GM18858 (cell line): ENCODE measurements at regions not wholly inside any gene's neighbourhood (a gene's known extent, or its start where the extent isn't known, plus 50 kb on each side); places are given as distances from the start of the nearest gene placed in this dataset.
A peak's percentile ranks its signal among the peaks of the same experiment; 100 is the strongest.

Experiments used
- ATAC-seq: cut with Tn5 transposase; IDR thresholded peaks from one replicate; pipeline ENCODE4 v1.9.1; 2021; ENCODE audit not compliant: unreplicated experiment

DNA sequence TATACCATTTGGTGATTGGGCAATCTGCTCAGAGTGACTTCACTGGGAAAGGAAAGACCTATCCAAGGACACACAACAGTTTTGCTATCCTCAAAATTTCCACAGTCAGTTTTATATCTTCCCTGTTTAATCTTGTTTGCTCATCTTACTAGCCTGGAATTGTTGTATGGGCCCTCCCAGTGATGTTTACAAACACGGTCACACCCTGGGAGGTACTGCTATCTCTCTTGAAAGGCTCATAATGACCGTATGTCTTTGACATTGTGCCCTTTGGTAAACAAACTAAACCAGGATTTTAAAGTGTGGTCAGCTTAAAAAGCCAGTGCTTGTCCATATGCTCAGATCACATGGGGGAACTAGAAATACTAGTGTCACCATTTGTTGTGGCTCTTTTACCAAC, 277.0 kb downstream of the CDH2 start:
- ATAC-seq, result no peak

DNA sequence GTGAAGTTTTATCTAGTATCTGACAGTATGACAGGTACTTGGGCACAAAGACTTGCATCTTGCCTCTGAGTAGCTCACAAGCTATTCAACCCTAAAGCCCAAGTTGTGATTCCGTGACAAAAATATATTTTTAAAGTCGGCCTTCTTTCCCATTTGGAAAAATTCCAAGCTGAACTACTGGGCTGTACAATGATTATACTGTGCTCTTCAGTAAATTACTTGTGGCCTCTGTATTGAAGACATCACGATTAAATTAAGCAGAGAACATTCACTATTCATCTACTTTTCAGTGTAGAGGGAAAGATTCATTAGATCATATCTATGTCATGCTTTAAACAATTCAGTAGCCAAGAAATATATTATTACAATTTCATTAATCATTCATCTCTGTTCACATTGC, 282.2 kb downstream of the CDH2 start:
- ATAC-seq, result no peak

DNA sequence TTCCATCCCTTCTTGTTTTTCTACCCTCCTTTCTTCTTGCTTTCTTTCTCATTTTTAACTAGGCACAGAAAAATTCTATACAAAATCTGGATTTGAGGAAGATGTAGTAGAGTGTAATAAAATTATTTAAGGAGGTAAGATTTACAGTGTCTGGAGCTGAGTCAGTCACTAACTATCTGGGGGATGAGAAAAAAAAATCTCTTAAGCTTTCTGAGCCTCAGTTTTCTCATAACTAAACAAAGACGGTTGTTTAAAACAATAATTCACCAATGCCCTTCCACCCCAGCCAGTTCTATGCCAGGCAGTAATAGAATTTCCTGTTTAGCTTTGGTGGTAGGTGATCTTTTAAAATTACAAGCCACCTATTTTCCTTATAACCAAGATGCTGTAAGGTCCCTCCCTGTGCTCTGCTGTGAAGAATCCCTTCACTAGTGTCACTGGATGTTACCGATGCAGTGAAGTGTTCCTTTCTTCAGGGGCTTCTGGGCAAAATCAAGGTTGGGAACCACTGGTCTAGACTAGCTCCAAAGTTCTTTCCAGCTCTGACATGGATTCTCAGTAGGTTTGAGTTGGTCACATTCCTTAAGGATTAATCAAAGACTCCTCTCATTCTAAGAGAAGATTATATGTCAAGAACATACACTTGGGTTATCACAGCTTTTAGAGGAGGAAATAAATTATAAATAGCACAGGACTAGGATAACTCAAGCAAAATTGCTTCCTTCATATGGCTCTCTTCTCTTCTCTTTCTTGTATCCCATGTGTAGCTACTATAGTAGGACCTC, 289.0 kb downstream of the CDH2 start:
- ATAC-seq, result no peak

DNA sequence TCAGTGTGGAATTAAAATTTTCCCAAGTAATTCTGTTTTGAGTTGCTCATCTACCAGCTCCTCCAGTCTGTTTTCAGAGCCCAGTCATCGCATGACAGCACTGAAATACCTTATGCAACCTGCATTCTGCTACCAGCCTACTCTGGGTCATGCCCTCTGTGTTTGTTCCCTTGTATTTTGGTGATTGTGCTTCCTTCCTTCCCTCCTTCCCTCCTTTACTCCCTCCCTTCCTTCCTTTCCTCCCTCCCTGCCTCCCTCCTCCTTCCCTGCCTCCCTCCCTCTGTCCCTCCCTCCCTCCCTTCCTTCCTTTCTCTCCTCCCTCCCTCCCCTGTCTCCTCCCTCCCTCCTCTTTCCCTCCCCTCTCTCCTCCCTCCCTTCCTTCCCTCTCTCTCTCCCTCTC, 289.6 kb downstream of the CDH2 start:
- ATAC-seq, result no peak

DNA sequence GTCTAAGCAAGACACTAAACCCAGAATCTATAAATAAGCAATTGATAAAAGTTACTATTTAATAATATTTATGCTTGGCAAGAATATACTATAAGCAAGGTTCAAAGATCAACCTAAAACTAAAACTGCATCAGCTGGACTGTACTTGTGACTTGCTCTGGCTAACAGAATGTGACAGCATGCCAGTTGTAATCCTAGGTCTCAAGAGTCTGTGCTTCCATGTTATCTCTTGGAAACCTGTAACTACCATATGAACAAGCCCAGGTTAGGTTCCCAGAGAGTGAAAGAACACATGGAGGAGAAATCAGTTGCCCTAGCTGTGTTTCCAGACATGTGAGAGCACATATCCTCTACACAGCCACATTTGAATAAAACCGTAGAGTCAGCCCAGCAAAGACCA, 297.4 kb downstream of the CDH2 start:
- ATAC-seq, result no peak

DNA sequence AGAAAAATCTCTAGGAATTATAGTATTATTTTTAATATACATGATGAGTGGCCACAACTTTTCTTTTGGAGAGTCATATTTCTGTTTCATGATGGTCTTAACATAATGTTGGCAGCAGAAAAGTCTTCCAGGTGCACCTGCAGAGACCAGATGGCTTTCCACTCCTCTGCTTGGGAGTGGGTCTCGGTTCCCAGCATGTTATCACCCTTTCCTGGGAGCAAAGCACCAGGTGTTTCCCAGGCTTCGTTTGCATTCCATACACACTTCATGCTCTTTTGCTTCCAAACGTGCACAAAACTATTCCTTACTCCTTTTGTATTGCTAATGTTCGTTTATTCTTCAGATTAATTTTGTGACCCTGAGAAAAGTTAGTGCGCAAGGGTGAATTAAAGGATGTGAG, 305.2 kb downstream of the CDH2 start:
- no peak for ATAC-seq

DNA sequence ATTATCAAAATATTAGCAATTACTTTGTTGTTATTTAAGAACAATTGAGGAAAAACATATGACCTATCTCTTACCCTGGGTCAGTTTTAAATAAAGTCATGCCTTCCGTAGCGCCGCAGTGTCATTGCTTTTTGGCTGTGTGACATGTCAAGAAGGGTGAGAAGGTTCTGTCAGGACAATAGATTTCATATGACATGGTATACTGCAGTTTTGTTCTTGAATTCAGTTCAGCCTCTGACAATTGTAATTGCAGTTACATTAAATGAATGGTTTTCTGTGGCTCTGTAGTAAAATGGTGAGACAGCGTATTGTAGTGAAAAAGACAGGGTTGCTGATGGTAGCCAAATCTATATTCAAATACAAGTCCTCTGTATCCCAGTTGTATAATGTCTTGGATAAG, 307.2 kb downstream of the CDH2 start:
- ATAC-seq, result no peak

DNA sequence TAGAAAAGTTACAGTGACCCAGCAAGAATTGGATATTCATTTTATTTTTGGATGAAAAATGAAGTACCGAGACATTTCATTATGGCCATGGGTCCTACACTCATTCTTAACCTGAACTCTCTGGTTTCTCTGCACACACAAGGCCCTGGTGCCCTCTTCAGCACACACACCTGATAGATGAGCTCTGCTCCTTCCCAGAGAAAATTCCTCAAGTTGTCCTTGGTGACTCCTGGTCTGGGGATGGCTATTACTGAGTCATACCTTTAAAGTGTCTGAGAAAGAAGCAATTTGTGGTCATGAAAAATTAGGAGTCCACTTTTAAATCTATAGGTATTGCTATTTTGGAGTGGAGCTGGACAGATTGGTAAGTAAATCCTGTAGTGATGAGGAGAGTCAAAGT, 311.5 kb downstream of the CDH2 start:
- ATAC-seq, result no peak

DNA sequence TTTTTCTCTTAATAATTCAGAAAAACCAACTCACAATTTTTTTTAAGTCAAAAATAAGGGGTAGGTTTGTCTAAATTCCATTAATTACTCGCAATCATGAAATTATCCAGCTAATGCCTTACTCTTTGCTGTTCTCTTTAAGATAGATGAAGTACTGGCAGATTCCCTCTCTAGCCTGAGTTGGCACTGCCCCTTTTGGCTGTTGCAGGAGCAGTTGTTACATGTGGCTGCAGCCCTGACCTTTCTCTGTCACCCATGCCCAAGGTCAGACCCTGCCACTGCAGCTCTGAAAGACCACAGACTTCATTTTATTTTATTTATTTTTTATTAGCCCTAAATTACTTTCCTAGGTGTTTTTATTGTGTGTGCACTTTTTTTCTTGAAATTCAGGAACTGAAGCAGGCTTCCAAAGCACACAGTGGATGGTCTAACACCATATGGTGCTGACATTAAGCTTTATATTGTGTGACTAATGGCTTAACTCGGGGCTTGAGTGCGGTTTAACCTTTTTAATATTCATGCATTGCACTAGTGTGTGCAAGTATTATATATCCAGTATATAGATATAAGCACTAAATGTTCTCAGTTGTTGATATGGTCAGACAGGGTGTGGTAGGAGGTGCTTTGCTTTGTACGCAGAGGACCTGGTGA, 313.0 kb downstream of the CDH2 start:
- ATAC-seq, result no peak

DNA sequence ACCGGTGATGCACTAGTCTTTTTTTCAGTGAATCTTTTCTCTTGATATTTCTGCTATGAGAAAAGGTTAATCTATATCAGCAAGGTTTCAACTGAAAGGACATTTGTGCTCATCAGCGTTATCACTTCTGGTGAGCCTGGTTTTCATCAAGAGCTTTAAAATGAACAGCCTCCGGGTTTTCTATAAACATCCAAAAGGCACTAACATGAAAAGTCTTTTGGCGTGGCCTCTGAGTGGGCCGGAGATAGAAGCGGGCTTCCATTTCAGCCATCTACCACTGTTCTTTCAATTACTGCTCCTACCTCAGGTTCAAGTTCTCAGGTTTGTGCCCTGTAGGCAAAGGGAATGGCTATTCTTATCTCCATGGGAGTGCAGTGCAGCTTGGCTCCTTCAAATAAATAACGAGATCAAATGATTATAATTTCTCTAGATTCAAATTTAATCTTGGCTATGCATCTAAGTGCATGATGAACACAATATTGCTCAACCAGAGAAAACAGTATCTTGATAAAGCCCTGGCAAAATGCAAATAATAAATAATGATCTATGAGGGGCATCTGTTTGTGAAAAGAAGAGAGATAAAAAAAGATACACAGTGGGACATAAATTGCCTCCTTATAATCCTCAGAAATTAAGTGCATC, 314.8 kb downstream of the CDH2 start:
- ATAC-seq, result no peak

DNA sequence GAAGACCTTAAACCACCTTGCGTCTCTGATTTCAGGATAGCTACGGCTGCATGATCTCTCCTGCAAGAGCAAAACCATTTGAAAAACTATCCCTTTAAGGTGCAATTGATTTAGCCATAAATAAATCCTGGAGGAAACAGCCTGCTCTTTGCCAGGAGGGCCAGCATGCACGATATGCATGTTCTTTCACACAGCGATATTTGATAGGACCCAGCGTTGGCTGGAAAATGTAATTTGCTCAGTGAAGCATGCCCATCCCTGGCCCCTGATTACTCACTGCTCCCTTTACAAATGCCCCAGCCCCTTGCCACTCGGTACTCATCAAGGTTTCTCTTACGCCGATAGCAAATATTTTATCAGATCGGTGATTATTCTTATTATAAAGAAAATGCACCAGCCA, 315.4 kb downstream of the CDH2 start:
- ATAC-seq, result no peak

DNA sequence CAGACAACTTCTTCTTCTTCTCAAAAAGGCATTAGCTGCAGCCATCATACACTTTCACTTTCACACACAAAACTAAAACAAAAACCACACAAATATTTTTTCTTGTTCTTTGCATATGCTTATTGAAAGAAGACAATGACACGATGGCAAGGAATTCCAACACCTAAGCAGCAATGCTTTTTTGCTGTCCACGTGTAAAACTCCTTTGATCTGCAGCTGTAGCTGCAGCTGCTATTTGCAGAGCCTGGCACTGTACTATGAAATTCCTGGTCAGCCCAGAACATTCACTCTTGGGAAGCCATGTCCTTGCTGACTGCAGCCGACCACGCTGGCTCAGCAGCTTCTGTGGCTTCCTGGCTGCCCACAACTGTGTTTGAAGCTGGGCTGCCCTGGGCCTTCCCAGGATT, 316.2 kb downstream of the CDH2 start:
- ATAC-seq, result no peak

DNA sequence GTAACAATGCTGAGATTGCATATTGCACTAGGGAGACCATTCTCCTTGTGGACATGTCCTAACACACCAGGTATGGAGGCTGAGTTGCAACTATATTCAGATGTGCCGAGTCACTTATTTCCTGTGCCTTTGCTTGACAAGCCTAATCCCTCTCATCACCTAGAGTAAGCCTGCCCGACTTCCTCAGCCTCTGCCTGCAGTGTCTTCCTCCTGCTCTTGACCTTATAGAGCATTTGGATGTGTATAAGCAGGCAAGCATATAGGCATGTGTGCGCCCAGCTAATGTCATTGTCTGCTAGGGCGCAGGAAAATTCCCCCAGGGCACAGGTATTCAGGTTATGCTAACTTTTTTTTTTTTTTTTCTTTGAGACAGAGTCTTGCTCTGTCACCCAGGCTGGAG, 316.9 kb downstream of the CDH2 start:
- ATAC-seq, result no peak

DNA sequence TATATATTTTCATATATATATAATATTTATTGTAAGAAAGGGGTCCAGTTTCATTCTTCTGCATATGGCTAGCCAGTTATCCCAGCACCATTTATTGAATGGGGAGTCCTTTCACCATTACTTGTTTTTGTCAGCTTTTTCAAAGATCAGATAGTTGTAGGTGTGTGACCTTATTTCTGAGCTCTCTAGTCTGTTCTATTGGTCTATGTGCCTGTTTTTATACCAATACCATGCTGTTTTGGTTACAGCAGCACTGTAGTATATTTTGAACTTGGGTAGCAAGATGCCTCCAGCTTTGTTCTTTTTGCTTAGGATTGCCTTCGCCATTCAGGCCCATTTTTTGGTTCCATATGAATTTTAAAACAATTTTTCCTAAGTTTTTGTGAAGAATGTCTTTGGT, 320.1 kb downstream of the CDH2 start:
- no peak for ATAC-seq

DNA sequence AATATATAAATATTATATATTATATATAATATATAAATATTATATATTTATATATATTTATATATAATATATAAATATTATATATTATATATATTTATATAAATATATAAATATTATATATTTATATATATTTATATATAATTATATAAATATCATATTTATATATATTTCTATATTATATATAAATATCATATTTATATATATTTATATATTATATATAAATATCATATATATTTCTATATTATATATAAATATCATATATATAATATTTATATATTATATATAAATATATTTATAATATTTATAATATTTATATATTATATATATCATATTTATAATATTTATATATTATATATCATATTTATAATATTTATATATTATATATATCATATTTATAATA, 321.4 kb downstream of the CDH2 start:
- no peak for ATAC-seq

DNA sequence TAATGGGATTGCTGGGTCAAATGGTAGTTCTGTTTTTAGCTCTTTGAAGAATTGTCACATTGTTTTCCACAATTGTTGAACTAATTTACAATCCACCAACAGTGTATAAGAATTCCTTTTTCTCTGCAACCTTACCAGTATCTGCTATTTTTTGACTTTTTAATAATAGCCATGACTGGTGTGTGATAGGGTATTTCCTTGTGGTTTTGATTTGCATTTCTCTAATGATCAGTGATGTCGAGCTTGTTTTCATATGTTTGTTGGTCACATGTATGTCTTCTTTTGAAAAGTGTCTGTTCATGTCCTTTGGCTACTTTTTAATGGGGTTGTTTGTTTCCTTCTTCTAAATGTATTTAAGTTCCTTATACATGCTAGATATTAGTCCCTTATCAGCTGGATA, 322.3 kb downstream of the CDH2 start:
- ATAC-seq, result peak; percentile 46

DNA sequence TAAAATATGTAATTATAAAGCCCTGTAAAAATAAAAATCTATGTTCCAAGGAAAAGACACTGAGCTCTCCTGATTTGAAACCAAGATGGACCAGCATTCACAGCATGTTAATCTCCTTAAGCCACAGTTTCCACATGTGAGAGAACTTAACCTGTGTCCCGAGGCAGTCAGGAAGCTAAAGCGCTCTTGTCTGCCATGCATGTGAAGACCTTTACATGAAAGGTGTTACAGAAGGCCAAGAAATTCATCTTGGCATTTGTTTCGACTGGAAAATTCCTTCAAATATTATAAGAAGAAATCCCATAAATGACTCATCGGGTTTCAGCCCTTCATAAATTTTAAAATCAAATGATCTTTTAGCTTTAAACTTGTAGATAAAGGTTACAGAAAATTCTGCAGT, 328.6 kb downstream of the CDH2 start:
- no peak for ATAC-seq

DNA sequence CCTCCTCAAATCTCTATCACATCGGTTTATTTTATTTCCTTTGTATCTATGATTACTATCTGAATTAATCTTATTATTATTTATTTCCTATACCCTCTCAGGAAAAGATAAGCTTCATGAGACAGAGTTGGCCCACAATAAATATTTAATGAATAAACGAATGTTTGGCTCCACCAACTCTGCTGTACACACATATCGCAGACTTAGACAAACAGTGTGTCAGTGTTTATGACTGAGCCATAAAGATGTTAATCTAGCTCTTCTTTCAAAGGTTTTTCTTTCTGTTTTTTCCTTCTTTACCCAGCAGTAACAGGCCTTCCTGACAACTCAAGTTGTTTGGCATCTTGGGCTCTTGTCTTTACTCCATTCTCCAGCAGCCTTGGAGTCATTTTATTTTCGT, 329.5 kb downstream of the CDH2 start:
- ATAC-seq, result no peak

DNA sequence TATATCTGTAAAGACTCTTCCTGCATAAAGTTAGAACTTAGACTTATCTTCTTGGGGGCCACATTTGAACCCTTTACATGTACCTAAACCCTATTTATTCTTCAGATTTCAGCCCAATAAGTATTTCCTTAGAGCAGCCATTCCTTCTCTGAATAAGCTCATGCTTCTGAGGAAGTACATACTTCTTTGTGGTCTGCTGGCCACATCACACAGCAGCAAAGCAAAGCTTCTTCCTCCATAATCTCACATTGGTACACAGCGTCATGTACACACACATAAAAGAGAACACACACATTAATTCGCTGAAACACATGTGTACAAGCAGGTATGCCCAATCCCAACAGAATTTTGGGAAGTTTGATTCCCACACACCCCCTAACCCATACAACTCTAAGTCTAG, 331.0 kb downstream of the CDH2 start:
- no peak for ATAC-seq

DNA sequence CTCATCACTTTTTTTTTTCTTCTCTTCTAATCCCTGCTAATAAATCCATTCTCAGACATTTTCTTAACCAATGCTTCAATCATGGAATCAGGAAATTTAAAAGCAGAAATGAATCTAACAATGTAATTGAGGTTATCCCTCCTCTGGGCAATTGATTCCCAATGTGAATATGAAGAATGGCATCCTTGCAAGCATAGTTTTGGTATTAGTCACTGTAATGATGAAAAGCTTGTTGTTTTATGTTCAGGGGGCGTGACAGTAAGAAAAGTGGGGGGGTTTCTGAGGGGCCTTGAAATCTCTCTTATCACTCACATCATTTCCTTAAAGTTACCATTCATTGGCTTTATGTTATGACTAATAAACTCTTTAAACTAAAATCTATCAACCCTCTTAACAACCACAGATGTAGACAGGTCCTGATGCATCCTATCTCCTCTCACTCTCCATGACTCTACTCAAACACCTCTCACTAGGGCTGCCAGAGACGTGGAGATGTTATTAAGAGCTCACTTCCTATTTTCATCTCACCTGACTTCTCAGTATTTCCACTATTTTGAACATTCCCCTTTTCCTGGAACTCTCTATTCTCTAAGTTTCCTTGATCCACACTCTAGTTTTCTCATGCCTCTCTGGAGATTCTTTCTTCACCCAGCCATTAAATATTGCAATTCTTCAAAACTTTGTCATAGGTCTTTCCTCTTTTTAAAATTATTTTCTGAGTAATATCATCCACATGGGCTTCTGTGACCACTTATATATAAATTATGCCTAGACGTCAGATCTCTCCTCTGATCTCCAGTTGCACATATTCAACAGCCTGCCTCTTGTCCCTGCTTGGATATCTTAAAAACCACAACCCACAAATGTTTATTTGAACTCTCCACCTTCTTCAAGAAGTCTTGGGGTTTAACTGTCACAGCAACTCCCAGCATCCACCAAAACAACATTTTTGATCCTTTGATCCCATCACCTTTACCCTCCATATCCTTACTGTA, 332.9 kb downstream of the CDH2 start:
- ATAC-seq, result no peak

DNA sequence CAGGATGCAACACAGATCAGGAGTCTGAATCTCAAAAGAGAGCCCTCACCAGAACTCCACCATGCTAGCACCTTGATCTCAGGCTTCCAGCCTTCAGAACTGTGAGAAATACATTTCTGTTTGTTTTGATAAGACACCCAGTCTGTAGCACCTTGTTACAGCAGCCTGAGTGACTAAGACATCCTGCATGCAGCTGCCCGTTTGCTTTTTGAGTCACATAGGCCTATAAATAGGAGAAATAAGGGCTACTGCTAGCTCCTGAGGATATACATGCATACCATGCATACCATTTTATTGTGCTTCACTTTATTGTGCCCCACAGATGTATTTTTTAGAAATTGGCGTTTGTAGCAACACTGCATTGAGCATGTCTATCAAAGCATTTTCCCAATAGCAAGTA, 337.8 kb downstream of the CDH2 start:
- no peak for ATAC-seq
